ENCODE measurements at regions not wholly inside any gene's neighbourhood (a gene's known extent, or its start where the extent isn't known, plus 50 kb on each side); places are given as distances from the start of the nearest gene placed in this dataset.
"Not testable (repeated sequence)": the region's sequence is repeated elsewhere in the genome, so short reads cannot be mapped to it uniquely, and the experiment has no call there.

DNA sequence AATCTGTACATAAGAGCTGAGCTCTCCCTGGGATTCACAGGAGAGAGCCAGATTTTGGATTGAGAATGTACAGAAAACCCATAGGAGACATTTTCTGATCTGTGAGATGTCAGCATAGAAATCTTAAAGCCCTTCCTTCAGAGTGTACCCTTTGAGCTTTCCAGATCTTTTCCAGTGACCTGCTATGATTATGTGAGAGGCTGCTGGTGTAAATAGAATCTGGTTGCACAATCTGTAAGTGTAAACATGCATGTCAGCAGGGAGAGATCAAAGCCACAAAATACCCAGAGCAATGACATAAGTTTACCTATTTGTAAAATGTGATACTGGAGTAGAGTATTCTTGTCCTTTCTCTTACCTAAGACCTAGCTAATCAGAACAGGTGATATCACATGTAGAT, 471.9 kb downstream of the FOXD4L5 start:
- in situ Hi-C loops (cut with MboI; ENCODE audit: low sequenced_read_pairs in 4 of 4); H3K4me1 ChIP-seq; H3K27ac ChIP-seq; H3K36me3 ChIP-seq; H3K9me3 ChIP-seq; DNase-seq; ATAC-seq; H3K27me3 ChIP-seq; intact Hi-C loops (cut with DNase I; ENCODE audit: low total_unique reads); H3K4me3 ChIP-seq: not testable (repeated sequence)

DNA sequence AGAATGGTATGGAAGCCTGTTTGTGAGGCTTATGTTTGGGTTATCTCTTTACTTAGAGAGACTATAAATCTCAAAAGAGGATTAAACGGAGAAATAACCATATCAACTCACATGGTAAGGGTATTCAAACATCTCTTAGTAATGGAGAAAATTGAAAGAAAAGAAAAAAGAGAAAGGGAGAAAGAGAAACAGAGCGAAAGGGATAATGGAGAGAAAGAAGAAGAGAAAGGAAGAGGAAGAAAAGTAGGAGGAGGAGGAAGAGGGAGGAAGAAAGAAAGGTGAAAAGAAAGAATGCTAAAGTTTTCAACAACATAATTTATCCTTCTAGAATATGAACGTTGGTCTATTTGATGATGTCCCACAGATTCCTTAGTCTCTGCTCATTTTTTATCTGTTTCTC, 506.3 kb downstream of the FOXD4L5 start:
- H3K4me1 ChIP-seq; H3K4me3 ChIP-seq; ATAC-seq; in situ Hi-C loops (cut with MboI; ENCODE audit: low sequenced_read_pairs in 4 of 4); H3K27ac ChIP-seq; H3K27me3 ChIP-seq; H3K36me3 ChIP-seq; DNase-seq; H3K9me3 ChIP-seq; intact Hi-C loops (cut with DNase I; ENCODE audit: low total_unique reads): not testable (repeated sequence)

DNA sequence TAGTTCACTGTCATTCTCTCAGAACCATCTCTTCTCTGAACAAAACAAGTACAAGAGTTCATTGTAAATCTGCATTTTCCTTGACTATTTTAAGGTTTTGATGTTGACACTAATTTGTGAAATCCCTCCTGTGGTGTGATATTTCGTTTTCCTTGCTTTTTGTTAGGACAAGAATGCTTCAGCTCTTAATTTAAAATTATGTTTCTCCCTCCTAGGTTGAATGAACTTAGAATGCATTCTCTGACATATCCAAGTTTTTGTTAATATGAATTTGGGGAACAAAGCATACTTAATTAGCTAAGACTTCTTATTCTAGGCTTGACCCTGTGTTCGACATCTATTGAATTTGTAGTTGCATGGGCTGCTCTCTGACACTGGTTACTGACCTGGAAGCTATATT, 508.7 kb downstream of the FOXD4L5 start:
- intact Hi-C loops (cut with DNase I; ENCODE audit: low total_unique reads); H3K27ac ChIP-seq; ATAC-seq; H3K4me1 ChIP-seq; DNase-seq; H3K4me3 ChIP-seq; in situ Hi-C loops (cut with MboI; ENCODE audit: low sequenced_read_pairs in 4 of 4); H3K36me3 ChIP-seq; H3K9me3 ChIP-seq: not testable (repeated sequence)
- peaks cover 0 to 14% (median 3%) of the 10 kb centered on the region in 3 donors for H3K27me3 ChIP-seq

DNA sequence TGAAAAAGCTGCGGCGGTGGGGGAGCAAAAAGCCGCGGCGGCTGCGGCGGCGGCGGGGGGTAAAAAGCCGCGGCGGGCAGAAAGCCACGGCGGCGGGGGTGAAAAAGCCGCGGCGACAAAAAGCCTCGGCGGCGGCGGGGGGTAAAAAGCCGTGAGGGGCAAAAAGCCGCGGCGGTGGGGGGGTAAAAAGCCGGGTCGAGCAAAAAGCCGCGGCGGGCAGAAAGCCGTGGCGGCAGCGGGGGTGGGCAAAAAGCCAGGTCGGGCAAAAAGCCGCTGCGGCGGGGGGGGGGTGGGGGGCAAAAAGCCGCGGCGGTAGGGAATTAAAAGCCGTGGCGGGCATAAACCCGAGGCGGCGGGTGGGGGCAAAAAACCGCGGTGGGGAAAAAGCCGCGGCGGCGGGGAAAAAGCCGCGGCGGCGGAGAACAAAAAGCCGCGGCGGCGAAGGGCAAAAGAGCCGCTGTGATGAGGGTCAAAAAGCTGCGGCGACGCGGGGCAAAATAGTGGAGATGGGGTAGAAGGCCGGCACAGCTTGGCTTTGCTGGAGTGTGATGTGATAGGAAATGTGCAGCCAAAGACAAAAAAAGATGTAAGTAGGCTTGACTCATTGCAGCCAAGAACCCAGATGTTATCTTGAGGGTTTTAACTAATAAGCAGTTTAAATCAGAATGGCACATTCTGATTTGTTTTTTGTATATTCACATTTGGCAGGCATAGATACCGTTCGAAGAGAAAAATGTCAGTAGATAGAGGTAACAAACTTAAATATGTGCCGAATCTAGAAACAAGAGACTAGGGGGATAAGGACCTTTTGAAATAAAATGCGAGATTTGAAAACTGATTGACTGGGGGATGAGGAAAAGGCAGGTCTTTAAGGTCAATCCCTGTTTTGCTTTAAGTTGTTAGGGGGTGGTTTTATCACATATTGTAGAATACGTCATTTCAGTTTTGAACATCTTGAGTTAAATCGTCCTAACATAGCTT, 509.9 kb downstream of the FOXD4L5 start:
- ATAC-seq; H3K9me3 ChIP-seq; H3K4me1 ChIP-seq; DNase-seq; intact Hi-C loops (cut with DNase I; ENCODE audit: low total_unique reads); in situ Hi-C loops (cut with MboI; ENCODE audit: low sequenced_read_pairs in 4 of 4); H3K36me3 ChIP-seq; H3K27ac ChIP-seq: not testable (repeated sequence)
- peak overlapping the region in 3 of 4 donors; percentile 44 to 65 (median 53) for H3K4me3 ChIP-seq
- H3K27me3 ChIP-seq, result peaks cover 0 to 14% (median 3%) of the 10 kb centered on the region in 3 donors

DNA sequence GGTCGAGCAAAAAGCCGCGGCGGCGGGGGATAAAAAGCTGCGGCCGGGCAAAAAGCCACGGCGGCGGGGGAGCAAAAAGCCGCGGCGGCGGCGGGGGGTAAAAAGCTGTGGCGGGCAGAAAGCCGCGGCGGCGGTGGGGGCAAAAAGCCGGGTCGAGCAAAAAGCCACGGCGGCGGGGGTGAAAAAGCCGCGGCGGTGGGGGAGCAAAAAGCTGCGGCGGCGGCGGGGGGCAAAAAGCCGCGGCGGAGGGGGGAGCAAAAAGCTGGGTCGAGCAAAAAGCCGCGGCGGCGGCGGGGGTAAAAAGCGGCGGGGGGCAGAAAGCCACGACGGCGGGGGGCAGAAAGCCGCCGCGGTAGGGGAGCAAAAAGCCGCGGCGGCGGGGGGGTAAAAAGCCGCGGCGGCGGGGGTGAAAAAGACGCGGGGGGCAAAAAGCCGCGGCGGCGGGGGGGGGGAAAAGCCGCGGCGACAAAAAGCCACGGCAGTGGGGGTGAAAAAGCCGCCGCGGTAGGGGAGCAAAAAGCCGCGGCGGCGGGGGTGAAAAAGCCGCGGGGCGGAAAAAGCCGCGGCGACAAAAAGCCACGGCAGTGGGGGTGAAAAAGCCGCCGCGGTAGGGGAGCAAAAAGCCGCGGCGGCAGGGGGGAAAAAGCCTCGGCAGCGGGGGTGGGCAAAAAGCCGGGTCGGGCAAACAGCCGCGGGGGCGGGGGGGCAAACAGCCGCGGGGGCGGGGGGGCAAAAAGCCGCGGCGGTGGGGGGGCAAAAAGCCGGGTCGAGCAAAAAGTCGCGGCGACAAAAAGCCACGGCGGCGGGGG, 510.8 kb downstream of the FOXD4L5 start:
- Histone ChIP-seq H3K27me3 (peaks cover 0 to 14% (median 3%) of the 10 kb centered on the region in 3 donors), H3K4me3 (peak overlapping the region; percentile 39 to 65 (median 48))
- H3K4me1 ChIP-seq; intact Hi-C loops (cut with DNase I; ENCODE audit: low total_unique reads); in situ Hi-C loops (cut with MboI; ENCODE audit: low sequenced_read_pairs in 4 of 4); DNase-seq; ATAC-seq; H3K36me3 ChIP-seq; H3K27ac ChIP-seq; H3K9me3 ChIP-seq: not testable (repeated sequence)

DNA sequence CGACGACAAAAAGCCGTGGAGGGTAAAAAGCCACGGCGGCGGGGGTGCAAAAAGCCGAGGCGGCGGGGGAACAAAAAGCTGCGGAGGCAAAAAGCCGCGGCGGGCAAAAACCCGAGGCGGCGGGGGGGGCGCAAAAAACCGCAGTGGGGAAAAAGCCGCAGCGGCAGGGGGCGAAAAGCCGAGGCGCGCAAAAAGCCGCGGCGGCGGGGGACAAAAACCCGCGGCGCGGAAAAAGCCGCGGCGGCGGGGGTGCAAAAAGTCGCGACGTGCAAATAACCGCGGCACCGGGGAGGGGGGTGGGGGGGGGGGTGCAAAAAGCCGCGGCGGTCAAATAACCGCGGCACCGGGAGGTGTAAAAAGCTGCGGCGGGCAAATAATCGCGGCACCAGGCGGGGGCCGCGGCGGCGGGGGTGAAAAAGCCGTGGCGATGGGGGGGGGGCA, 511.5 kb downstream of the FOXD4L5 start:
- intact Hi-C loops (cut with DNase I; ENCODE audit: low total_unique reads), result no loop called here

DNA sequence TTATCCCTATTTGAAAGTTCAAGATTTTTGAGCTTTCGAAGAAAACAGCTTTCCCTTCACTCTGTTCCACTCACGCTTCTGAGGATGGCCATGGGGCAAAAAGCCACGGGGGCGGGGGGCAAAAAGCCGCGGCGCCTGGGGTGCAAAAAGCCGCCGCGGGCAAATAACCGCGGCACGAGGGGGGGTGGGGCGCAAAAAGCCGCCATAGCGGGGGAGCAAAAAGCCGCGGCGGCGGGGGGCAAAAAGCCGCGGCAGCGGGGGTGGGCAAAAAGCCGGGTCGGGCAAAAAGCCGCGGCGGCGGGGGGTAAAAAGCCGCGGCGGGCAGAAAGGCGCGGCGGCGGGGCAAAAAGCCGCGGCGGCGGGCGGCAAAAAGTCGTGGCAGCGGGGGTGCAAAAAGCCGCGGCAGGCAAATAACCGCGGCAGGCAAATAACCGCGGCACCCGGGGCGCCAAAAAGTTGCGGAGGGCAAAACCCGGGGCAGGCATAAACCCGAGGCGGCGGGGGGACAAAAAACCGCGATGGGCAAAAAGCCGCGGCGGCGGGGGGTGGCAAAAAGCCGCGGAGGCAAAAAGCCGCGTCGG, 512.2 kb downstream of the FOXD4L5 start:
- Histone ChIP-seq H3K4me3 (peak overlapping the region; percentile 21 to 53 (median 45)), H3K27me3 (peaks cover 0 to 14% (median 3%) of the 10 kb centered on the region in 3 donors)
- DNase-seq; H3K4me1 ChIP-seq; intact Hi-C loops (cut with DNase I; ENCODE audit: low total_unique reads); H3K9me3 ChIP-seq; in situ Hi-C loops (cut with MboI; ENCODE audit: low sequenced_read_pairs in 4 of 4); ATAC-seq; H3K36me3 ChIP-seq; H3K27ac ChIP-seq: not testable (repeated sequence)

More for the DNA sequence above, 511.5 kb downstream of the FOXD4L5 start:
- no peak for TF ChIP-seq POLR2A (IDR thresholded peaks at IDR 0.05)
- TF ChIP-seq, protein P1, sequence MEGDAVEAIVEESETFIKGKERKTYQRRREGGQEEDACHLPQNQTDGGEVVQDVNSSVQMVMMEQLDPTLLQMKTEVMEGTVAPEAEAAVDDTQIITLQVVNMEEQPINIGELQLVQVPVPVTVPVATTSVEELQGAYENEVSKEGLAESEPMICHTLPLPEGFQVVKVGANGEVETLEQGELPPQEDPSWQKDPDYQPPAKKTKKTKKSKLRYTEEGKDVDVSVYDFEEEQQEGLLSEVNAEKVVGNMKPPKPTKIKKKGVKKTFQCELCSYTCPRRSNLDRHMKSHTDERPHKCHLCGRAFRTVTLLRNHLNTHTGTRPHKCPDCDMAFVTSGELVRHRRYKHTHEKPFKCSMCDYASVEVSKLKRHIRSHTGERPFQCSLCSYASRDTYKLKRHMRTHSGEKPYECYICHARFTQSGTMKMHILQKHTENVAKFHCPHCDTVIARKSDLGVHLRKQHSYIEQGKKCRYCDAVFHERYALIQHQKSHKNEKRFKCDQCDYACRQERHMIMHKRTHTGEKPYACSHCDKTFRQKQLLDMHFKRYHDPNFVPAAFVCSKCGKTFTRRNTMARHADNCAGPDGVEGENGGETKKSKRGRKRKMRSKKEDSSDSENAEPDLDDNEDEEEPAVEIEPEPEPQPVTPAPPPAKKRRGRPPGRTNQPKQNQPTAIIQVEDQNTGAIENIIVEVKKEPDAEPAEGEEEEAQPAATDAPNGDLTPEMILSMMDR (IDR thresholded peaks at IDR 0.05 in 4 of 5, conservative IDR thresholded peaks at IDR 0.05 in 1 of 5), result no peak
- no peak overlapping the region for H3K27ac ChIP-seq
- H3K36me3 ChIP-seq, result no peaks in the 10 kb centered on the region
- H3K9me3 ChIP-seq, result no peaks in the 10 kb centered on the region
- in situ Hi-C loops (cut with MboI; ENCODE audit: low sequenced_read_pairs in 4 of 4), result no loop called here
- peak overlapping the region; percentile 39 to 65 (median 48) for H3K4me3 ChIP-seq
- H3K4me1 ChIP-seq, result no peaks in the 10 kb centered on the region
- DNase-seq (no peak), ATAC-seq (no peak)
- peaks cover 0 to 14% (median 3%) of the 10 kb centered on the region in 3 donors for H3K27me3 ChIP-seq

Data from gastrocnemius medialis (tissue), 4 donors.